NOMO-1 (cell line): ENCODE measurements at regions not wholly inside any gene's neighbourhood (a gene's known extent, or its start where the extent isn't known, plus 50 kb on each side); places are given as distances from the start of the nearest gene placed in this dataset.
"Not testable (repeated sequence)": the region's sequence is repeated elsewhere in the genome, so short reads cannot be mapped to it uniquely, and the experiment has no call there.

Experiments used
- DNase-seq, 2 experiments: peaks; one replicate each; lab custom pipeline; 2025; ENCODE audit not compliant: unreplicated experiment in 2 of 2; lab: John Stamatoyannopoulos, UW

DNA sequence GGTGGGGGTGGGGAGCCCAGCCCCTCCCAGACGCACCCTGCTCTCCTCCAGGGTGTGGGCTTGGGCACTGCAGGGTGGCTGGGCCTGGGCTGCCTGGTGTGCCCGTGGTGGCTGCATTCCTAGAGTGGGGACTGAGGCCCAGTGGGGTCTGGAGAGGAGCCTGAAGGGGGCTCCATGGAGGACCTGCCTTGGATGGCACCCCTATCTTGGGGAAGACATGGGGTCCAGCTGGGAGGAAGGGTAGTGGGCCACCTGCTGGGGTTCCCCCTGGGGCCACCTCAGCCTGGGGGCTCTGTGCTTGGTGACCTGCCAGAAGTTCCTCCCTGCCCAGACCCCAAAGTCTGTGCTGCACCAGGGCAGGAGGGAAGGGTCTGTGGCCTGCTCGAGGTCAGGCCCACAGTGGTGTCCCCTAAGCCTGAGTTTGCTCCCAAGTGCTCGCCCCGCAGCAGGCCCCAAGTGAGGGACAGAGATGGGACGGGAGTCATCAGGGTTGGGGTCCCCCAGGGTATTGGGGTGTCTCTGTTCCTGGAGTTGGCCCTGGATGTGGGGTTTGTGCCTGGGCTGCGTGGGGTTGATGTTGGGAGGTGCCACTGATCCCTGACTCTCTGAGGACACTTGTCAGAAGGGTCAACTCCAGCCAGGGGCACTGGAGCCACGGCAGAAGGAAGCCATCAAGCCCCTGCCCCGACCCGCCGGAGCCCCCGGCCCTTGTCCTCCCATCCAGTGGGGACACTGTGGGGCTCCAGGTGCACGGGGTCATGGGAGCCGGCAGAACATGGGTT lies 382.9 kb downstream of the TMEM121 start:
- DNase-seq = no peak

GRCh38 chr14:105909828-105910120 lies 383.4 kb downstream of the TMEM121 start:
- not testable (repeated sequence) for DNase-seq

- no peak for DNase-seq
Observed at GRCh38 chr14:105910426-105910825, 384.0 kb downstream of the TMEM121 start.

- no peak for DNase-seq
Observed at GRCh38 chr14:105911006-105911847, 384.8 kb downstream of the TMEM121 start.

GRCh38 chr14:105911848-105912292 lies 385.5 kb downstream of the TMEM121 start:
- DNase-seq = not testable (repeated sequence)

DNA sequence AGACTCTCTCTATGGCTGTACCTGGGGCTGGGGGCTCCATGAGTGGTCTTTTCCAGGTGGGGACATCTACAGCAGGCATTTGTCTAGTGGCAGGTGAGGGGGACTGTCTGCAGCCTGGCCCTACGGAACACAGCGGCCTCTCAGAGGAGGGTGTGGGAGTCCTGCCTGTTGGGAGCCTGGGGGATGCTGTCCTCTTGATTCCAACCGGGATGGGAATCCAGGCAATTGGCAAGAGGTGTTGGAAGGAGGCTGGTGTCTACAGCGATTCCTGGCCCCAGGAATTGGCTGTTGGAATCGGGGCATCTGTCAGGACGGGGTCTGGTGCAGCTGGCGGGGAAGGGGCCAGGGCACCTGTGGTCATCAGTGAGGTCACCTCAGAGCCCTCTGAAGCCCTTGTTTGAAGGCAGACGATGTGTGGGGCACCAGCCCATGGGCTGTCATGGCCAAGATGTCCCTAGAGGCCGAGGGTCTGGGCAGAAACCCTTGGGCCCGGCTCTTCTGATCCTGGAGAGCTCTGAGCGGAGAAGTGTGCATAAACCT lies 386.3 kb downstream of the TMEM121 start:
- no peak for DNase-seq

GRCh38 chr14:105913221-105913620 lies 386.8 kb downstream of the TMEM121 start:
- no peak for DNase-seq

DNA sequence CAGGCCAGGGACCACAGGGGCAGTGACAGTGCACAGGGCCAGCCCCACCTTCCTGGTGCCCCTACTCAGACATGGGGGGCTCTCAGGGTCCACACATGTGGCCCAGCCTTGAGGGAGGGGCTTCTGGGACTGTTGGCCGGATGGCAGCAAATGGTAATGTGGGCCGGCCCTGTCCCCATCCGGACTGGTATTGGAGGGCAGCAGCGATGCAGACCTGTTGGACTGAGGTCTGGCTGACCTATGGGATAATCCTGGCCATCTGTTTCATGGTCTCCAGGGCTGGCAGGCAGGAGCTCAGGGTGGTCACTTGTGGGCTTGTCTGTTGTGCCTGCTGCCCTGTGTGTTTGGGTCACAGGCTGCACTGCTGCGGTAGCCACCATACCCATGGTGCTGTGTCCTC lies 387.5 kb downstream of the TMEM121 start:
- DNase-seq = no peak

DNA sequence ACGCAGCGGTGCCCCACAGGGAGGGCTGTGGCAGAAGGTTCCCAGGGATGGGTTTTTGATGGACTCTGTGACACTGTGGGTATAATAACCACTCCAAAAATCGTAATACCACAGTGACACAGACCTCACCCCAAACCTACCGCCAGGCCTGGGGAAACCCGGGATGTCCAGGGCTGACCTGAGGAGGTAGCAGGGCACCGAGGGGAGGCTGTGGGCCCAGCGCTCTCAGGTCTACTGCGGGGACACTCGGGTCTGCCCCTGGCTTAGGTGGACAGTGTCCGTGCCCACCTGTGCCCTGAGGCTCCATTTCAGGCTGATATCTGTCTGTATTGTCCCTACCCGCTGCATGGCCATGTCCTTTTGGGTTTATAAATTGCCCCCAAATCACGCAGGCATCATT lies 387.9 kb downstream of the TMEM121 start:
- DNase-seq = not testable (repeated sequence)

DNA sequence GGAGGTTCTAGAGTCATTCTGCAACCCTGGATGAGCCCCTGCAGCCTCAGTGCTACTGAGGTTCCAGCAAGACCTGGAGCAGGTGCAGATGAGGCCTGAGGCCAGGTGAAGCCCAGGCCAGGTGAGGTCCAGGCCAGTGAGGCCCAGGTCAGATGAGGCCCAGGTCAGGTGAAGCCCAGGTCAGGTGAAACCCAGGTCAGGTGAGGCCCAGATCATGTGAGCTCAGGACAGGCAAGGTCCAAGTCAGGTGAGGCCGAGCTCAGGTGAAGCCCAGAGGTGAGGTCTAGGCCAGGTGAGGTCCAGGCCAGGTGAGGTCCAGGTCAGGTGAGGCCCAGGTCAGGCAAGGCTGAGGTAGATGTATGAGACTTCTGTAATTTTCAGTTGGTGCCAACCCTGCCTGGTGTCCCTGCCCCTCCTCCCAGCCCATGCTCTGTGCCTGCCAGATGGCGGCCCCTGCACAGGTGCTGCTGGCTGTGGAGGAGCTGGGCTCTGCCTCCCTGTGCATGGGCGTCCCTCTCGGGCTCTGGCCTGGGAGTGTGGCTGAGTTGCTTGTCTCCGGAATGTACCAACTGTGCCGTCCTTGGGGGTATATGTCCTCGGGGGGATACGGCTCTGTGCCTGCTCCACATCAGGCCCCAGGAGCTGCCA lies 388.5 kb downstream of the TMEM121 start:
- DNase-seq = no peak

DNA sequence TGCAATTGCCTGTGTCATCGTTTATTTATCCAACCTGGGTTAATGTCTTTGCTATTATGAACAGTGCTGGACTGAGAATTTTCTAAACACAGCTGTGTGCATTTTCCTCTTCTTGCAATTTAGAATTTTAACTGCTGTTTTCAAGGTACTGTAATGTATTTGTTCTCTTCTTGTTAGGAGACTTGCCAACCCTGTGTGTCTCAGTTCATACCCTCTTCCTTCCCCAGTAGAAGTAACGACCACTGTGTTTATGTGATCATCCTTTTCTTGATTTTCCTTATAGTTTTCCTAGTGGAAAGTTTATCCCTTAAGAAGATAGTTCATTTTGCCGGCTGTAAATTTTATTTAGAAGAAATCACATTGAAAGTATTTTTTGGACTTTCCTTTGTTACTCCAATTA lies 389.2 kb downstream of the TMEM121 start:
- DNase-seq = not testable (repeated sequence)

DNA sequence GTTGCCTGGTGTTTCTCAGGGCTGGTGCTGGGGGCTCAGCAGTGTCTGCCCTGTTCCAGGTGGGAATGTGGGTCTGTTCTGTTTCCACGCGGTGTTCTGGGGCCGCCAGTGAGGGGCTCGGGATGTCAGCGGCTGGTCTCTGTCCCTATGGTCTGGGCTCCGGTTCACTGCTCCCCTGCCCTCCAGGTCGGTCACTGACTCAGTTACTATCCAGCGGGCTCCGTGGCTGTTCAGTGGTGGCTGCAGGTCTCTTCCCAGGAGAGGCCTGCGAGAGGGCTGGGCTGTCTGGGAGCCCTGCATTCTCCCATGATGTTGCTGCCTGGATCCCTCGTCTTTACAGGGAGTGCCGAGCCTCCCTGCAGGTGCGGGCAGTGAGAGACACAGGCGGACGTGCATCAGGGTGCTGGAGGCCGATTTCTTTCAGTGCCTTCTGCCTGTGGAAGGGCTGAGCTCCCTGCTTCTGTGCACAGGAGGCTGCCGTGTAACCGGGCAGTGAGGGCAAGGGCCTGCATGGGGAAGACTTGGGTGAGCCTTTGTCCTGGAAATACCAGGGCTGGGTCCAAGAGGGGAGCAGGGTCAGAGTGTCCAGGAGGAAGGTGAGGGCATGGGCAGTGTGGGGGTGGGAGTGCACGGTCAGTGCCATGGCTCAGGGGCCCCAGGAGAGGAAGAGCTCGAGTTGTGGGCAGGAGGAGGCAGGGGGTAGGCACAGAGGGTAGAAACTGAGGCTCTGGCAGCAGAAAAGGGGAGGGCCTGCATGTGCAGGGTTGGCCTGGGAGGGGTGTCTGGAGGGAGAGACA lies 391.0 kb downstream of the TMEM121 start:
- DNase-seq = not testable (repeated sequence)

DNA sequence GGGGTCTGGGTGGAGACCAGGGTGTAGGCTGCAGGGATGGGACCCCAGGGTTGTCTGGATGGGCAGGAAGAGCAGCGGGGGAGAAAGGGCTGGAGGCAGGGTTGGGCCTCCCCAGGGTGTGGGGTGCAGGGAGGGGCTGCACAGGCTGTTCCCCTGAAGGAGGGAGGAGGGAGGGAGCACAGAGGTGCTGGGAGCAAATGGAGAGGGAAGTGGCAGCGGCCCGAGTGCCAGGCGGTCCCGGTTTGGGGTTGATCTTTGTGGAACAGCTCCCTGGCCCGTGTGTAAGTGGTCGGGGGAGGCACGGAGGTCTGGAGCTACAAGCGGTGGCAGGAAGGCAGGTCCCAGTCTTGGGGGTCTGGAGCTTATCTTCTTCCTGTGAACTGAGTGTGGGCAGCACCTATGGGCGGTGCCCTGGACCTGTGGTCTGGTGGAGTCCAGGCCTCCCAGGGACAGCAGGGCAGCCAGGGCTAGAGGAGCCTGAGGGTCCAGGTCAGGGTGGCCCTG lies 391.6 kb downstream of the TMEM121 start:
- DNase-seq = no peak

DNA sequence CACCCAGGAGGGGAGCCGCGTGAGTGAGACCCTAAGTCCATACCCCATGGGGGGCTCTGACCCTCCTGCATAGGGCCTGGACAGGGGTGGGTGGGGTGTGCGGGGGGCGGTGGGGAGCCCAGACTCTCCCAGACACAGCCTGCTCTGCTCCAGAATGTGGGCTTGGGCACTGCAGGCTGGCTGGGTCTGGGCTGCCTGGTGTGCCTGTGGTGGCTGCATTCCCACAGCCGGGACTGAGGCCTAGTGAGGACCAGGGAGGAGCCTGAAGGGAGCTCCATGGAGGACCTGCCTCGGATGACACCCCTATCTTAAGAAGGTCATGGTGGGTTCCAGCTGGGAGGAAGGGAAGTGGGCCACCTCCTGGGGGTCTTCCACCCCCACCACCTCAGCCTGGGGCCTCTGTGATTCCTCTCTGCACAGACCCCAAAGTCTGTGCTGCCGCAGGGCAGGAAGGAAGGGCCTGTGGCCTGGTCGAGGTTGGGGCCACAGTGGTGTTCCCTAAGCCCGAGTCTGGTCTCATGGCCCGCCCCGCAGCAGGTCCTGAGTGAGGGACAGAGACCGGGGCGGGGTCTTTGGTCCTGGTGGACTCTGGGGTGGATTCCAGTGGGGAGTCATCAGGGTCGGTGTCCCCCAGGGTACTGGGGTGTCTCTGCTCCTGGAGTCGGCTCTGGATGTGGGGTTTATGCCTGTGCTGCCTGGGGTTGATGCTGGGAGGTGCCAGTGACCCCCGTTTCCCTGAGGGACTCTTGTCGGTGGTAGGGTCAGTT lies 392.3 kb downstream of the TMEM121 start:
- no peak for DNase-seq

GRCh38 chr14:105919458-105920150 lies 393.2 kb downstream of the TMEM121 start:
- DNase-seq = no peak

- not testable (repeated sequence) for DNase-seq
Observed at GRCh38 chr14:105920151-105920700, 393.8 kb downstream of the TMEM121 start.

DNA sequence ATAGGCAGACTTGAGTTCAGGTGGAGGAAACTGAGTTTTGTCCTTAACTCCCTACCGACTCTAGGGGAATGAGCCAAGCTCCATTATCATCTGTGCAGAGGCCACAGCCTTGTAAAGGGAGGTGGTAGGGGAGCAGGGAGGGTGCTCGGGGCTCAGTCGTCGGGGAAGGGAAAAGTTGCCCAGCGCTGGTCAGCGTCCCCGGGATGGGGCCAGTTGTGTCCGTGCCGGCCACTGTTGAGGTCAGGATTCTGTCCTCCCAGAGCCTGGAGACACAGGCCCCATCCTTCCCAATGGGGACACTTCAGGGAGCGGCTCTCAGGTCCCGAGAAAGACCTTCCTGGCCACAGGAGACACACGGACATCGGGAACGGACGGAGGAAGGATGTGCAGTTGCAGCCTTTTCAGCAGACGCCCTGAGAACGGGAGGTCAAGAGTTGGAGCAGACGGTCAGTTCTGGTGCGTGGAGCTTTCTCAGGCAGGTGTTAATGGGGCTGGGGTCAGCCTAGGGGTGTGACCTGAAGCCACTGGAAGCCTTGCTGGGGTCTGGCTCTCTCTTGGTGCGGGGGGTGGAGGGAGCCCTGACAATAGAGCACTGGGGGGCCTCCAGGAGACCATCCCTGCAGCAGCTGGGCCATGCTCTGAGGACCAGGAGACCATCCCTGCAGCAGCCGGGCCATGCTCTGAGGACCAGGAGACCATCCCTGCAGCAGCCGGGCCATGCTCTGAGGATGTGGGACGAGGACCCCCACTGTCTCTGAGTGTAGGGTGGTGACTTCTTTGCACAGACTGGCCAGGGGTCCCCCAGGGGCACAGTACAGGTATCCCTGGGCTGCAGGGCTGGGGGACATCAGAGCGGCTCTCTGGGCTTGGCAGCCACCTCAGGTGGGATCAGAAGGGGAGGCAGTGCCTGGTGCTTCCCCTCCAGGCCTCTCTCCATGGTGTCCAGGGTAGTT lies 394.7 kb downstream of the TMEM121 start:
- DNase-seq = not testable (repeated sequence)
